HEK293 (cell line): ENCODE measurements at regions not wholly inside any gene's neighbourhood (a gene's known extent, or its start where the extent isn't known, plus 50 kb on each side); places are given as distances from the start of the nearest gene placed in this dataset.

Source experiments
- CTCF ChIA-PET: fragments of 350-600 bp; formaldehyde crosslinking; extraction: SDS; loops from one replicate; lab custom pipeline; 2021; ENCODE audit warnings: antibody characterized with exemption; lab: Yijun Ruan, JAX
- POLR2A ChIA-PET: fragments of 300-600 bp; formaldehyde crosslinking; extraction: SDS; loops from one replicate; lab custom pipeline; 2020; ENCODE audit warnings: antibody characterized with exemption, inconsistent platforms; lab: Yijun Ruan, JAX
- H3K27ac ChIP-seq: fragments of 200-500 bp; sonication (Bioruptor generic); 2 replicates; pipeline ENCODE4 v1.5.1; 2014; ENCODE audit warnings: low read depth, low read length, control low read depth, inconsistent platforms; ENCODE audit errors: extremely low read depth
- H3K36me3 ChIP-seq, 2 experiments: fragments of 200-500 bp in 1 of 2; sonication (Bioruptor generic) in 1 of 2; 1 replicate in 1 of 2; 2 replicates in 1 of 2; pipeline ENCODE4 v1.5.1; 2014 to 2017; ENCODE audit warnings: inconsistent platforms in 2 of 2, low read length in 2 of 2; ENCODE audit not compliant: control insufficient read depth in 2 of 2, insufficient read depth in 1 of 2
- H3K4me1 ChIP-seq: fragments of 200-500 bp; sonication (Bioruptor generic); 2 replicates; pipeline ENCODE4 v1.5.1; 2014; ENCODE audit warnings: mild to moderate bottlenecking, low read length, inconsistent platforms; ENCODE audit not compliant: control insufficient read depth, insufficient read depth
- H3K4me3 ChIP-seq: 2 replicates; pipeline ENCODE4 v1.5.1; 2011; ENCODE audit warnings: low read depth, mild to moderate bottlenecking, control low read depth, low read length, moderate library complexity
- H3K9me3 ChIP-seq: fragments of 200-500 bp; sonication (Bioruptor generic); 2 replicates; pipeline ENCODE4 v1.5.1; 2014; ENCODE audit warnings: low read depth, low read length, inconsistent platforms; ENCODE audit not compliant: control insufficient read depth, insufficient read depth
- EGR2 ChIP-seq: fragments of 450-650 bp; formaldehyde crosslinking; IDR thresholded peaks from 2 replicates; pipeline ENCODE4 v1.5.1; 2016; ENCODE audit warnings: low read depth, missing biosample characterization, missing genetic modification characterization
- ELK4 ChIP-seq: IDR thresholded peaks from 2 replicates; pipeline ENCODE4 v1.6.1; 2011; ENCODE audit warnings: mild to moderate bottlenecking, low read depth, low read length, borderline replicate concordance
- GLI4 ChIP-seq: fragments of 450-650 bp; formaldehyde crosslinking; IDR thresholded peaks from 2 replicates; pipeline ENCODE4 v1.5.1; 2016; ENCODE audit warnings: missing biosample characterization, missing genetic modification characterization
- SP2 ChIP-seq: fragments of 450-650 bp; formaldehyde crosslinking; IDR thresholded peaks from 2 replicates; pipeline ENCODE4 v1.5.1; 2016; ENCODE audit warnings: missing biosample characterization, missing genetic modification characterization
- ZBTB11 ChIP-seq: fragments of 450-650 bp; formaldehyde crosslinking; conservative IDR thresholded peaks from 2 replicates; pipeline ENCODE4 v1.5.1; 2016; ENCODE audit warnings: low read depth, missing biosample characterization, missing genetic modification characterization
- ZBTB17 ChIP-seq: fragments of 450-650 bp; formaldehyde crosslinking; IDR thresholded peaks from 2 replicates; pipeline ENCODE4 v1.5.1; 2016; ENCODE audit warnings: missing biosample characterization, missing genetic modification characterization
- ZNF202 ChIP-seq: fragments of 450-650 bp; formaldehyde crosslinking; IDR thresholded peaks from 2 replicates; pipeline ENCODE4 v1.5.1; 2016; ENCODE audit warnings: missing biosample characterization, missing genetic modification characterization, borderline replicate concordance
- ZNF211 ChIP-seq: fragments of 450-650 bp; formaldehyde crosslinking; IDR thresholded peaks from 2 replicates; pipeline ENCODE4 v1.5.1; 2016; ENCODE audit warnings: low read depth, missing biosample characterization, missing genetic modification characterization
- ZNF266 ChIP-seq: fragments of 450-650 bp; formaldehyde crosslinking; IDR thresholded peaks from 2 replicates; pipeline ENCODE4 v1.5.1; 2016; ENCODE audit warnings: missing biosample characterization, missing genetic modification characterization, low read depth
- ZNF280C ChIP-seq: fragments of 450-650 bp; formaldehyde crosslinking; IDR thresholded peaks from 2 replicates; pipeline ENCODE4 v1.5.1; 2016; ENCODE audit warnings: missing biosample characterization, missing genetic modification characterization
- ZNF302 ChIP-seq: fragments of 450-650 bp; formaldehyde crosslinking; IDR thresholded peaks from 2 replicates; pipeline ENCODE4 v1.5.1; 2016; ENCODE audit warnings: missing biosample characterization, missing genetic modification characterization, low read depth
- ZNF394 ChIP-seq: fragments of 450-650 bp; formaldehyde crosslinking; IDR thresholded peaks from 2 replicates; pipeline ENCODE4 v1.5.1; 2016; ENCODE audit warnings: missing biosample characterization, missing genetic modification characterization, mild to moderate bottlenecking, moderate library complexity, borderline replicate concordance
- ZNF510 ChIP-seq: fragments of 450-650 bp; formaldehyde crosslinking; IDR thresholded peaks from 2 replicates; pipeline ENCODE4 v1.5.1; 2018; ENCODE audit warnings: mild to moderate bottlenecking, missing genetic modification characterization, missing biosample characterization; ENCODE audit not compliant: insufficient replicate concordance
- ZNF549 ChIP-seq: fragments of 450-650 bp; IDR thresholded peaks from 2 replicates; pipeline ENCODE4 v1.5.1; 2018; ENCODE audit warnings: missing biosample characterization, missing genetic modification characterization, mild to moderate bottlenecking, inconsistent platforms, moderate library complexity
- ZNF707 ChIP-seq: fragments of 450-650 bp; formaldehyde crosslinking; IDR thresholded peaks from 2 replicates; pipeline ENCODE4 v1.5.1; 2016; ENCODE audit warnings: missing biosample characterization, missing genetic modification characterization
- ZXDB ChIP-seq: fragments of 450-650 bp; formaldehyde crosslinking; IDR thresholded peaks from 2 replicates; pipeline ENCODE4 v1.5.1; 2016; ENCODE audit warnings: missing biosample characterization, missing genetic modification characterization

GRCh38 chr2:134002921-134003320, 251.0 kb upstream of the MGAT5 start:
- ChIA-PET CTCF (interaction anchor here (1.1 kb wide), 1 partner anchor 117 kb away, joined by 3 read pairs; no protein-coding TSS in a partner anchor), POLR2A (no interaction called here)
- TF ChIP-seq ZNF266 (tag by site-specific recombination) = no peak
- TF ChIP-seq ZNF280C = no peak
- no peak for TF ChIP-seq SP2 (tag by site-specific recombination)
- H3K4me1 ChIP-seq = no peaks in the 10 kb centered on the region
- H3K36me3 ChIP-seq = no peaks in the 10 kb centered on the region
- no peak overlapping the region for H3K27ac ChIP-seq
- H3K4me3 ChIP-seq = no peak overlapping the region
- H3K9me3 ChIP-seq = no peaks in the 10 kb centered on the region

GRCh38 chr2:134004467-134004866, 249.4 kb upstream of the MGAT5 start:
- TF ChIP-seq ELK4 (no peak), ZXDB (tag by site-specific recombination) (no peak), ZNF202 (no peak), ZNF394 (tag by site-specific recombination) (no peak), ZBTB11 (no peak), ZNF707 (no peak), ZNF510 (tag by site-specific recombination) (no peak), ZBTB17 (no peak), ZNF549 (no peak), EGR2 (no peak), ZNF211 (tag by site-specific recombination) (no peak)
- POLR2A ChIA-PET = no interaction called here
- H3K27ac ChIP-seq = no peak overlapping the region
- H3K4me1 ChIP-seq = no peaks in the 10 kb centered on the region
- no peaks in the 10 kb centered on the region for H3K36me3 ChIP-seq
- H3K9me3 ChIP-seq = no peaks in the 10 kb centered on the region
- H3K4me3 ChIP-seq = no peak overlapping the region
- CTCF ChIA-PET = no interaction called here

GRCh38 chr2:134008837-134009236, 245.0 kb upstream of the MGAT5 start:
- TF ChIP-seq GLI4 (tag by site-specific recombination) (no peak), ZNF510 (tag by site-specific recombination) (no peak), ZXDB (tag by site-specific recombination) (no peak), ZNF302 (tag by site-specific recombination) (no peak)
- TF ChIP-seq, all 188 proteins: peak for 0
- POLR2A ChIA-PET = no interaction called here
- Histone ChIP-seq H3K4me3 (no peak overlapping the region), H3K27ac (no peak overlapping the region), H3K36me3 (no peaks in the 10 kb centered on the region), H3K4me1 (no peaks in the 10 kb centered on the region), H3K9me3 (no peaks in the 10 kb centered on the region)
- CTCF ChIA-PET = interaction anchor here (1.5 kb wide), 1 partner anchor 124 kb away, joined by 4 read pairs; no protein-coding TSS in a partner anchor
